ENCODE measurements at regions not wholly inside any gene's neighbourhood (a gene's known extent, or its start where the extent isn't known, plus 50 kb on each side); places are given as distances from the start of the nearest gene placed in this dataset.

- TF ChIP-seq POLR2A (IDR thresholded peaks at IDR 0.05; ENCODE audit: extremely low read depth, insufficient read length): no peak
- TF ChIP-seq CTCF (IDR thresholded peaks at IDR 0.05; ENCODE audit: low read depth, low read length): no peak
- TF ChIP-seq MYC (IDR thresholded peaks at IDR 0.05; ENCODE audit: low read depth, low read length): no peak
Observed at GRCh38 chr14:83873669-83874068, 1656.3 kb upstream of the FLRT2 start.

Data from NB4 (cell line).